HFF-Myc (cell line): ENCODE measurements at regions not wholly inside any gene's neighbourhood (a gene's known extent, or its start where the extent isn't known, plus 50 kb on each side); places are given as distances from the start of the nearest gene placed in this dataset.
"Not testable (repeated sequence)": the region's sequence is repeated elsewhere in the genome, so short reads cannot be mapped to it uniquely, and the experiment has no call there.

Experiments used
- DNase-seq: peaks from one replicate; pipeline ENCODE4 v3.0.0-alpha.2; 2011; ENCODE audit warnings: low read depth; ENCODE audit errors: extremely low read depth
- H3K4me3 ChIP-seq: replicated peaks from 2 replicates; pipeline ENCODE4 v1.5.1; 2011; ENCODE audit warnings: low read depth, mild to moderate bottlenecking, control low read depth, low read length
- CTCF ChIP-seq: IDR thresholded peaks from 2 replicates; pipeline ENCODE4 v1.5.1; 2012; ENCODE audit warnings: mild to moderate bottlenecking, low read depth, low read length, control low read depth; ENCODE audit errors: missing control alignments

GRCh38 chrX:45513042-45513441 lies 312.4 kb upstream of the DIPK2B start:
- DNase-seq, result no peak
- TF ChIP-seq CTCF, result no peak
- H3K4me3 ChIP-seq, result no peak overlapping the region

- no peak for TF ChIP-seq CTCF
- no peak overlapping the region for H3K4me3 ChIP-seq
- no peak for DNase-seq
These were observed 307.8 kb upstream of the DIPK2B start for GRCh38 chrX:45508454-45508853.

GRCh38 chrX:45506149-45506730 lies 305.6 kb upstream of the DIPK2B start:
- no peak for TF ChIP-seq CTCF
- no peak for DNase-seq
- H3K4me3 ChIP-seq, result no peak overlapping the region

DNA sequence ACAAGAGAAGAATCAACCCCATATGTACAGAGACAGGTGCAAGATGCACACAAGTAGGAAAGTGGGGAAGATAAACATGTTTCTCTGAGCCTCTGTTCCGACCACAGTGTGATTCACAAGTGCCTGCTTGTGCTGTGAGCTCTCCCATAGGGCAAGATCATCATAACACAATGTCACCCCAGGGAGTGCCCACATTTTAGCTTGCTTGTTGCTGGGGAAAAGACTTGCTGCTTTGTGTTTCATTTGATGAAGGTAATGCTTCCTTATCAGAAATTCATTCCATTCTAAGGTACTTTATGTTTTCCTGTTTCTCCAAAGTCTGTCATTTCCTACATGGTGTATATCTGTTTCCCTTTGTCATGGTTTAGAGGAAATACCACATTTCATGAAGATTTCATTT lies 304.5 kb upstream of the DIPK2B start:
- H3K4me3 ChIP-seq, result no peak overlapping the region
- TF ChIP-seq CTCF, result no peak
- no peak for DNase-seq

DNA sequence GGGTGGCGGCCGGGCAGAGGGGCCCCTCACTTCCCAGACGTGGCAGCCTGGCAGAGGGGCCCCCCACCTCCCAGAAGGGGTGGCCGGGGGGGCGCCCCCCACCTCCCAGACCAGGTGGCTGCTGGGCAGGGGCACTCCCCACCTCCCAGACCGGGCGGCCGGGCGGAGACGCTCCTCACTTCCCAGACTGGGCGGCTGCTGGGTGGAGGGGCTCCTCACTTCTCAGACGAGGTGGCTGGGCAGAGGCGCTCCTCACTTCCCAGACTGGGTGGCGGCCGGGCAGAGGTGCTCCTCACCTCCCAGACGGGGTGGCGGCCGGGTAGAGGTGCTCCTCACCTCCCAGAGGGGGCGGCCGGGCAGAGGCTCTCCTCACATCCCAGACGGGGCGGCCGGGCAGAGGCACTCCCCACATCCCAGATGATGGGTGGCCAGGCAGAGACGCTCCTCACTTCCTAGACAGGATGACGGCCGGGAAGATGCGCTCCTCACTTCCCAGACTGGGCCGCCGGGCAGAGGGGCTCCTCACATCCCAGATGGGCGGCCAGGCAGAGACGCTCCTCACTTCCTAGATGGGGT lies 303.2 kb upstream of the DIPK2B start:
- DNase-seq, result not testable (repeated sequence)

DNA sequence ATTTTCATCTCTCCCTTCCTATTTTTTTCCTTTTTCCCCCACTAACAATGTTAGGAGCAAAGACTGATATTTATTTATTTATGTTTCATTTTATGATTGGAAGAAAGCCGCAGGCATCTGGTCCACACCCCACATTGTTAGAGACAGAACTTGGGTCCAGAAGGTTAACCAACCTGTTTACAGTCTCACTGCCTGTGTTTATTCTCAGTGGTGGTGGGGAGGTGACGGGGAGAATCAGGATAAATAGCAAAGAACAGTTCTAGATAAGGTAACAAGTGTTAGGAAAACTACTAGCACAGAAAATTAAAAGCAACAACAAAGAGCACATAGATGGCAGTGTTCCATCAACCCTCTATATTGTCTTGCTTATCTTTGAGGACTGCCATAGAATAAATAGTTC lies 301.7 kb upstream of the DIPK2B start:
- no peak for TF ChIP-seq CTCF
- no peak for DNase-seq
- H3K4me3 ChIP-seq, result no peak overlapping the region

More for the DNA sequence above, 303.2 kb upstream of the DIPK2B start:
- not testable (repeated sequence) for H3K4me3 ChIP-seq

DNA sequence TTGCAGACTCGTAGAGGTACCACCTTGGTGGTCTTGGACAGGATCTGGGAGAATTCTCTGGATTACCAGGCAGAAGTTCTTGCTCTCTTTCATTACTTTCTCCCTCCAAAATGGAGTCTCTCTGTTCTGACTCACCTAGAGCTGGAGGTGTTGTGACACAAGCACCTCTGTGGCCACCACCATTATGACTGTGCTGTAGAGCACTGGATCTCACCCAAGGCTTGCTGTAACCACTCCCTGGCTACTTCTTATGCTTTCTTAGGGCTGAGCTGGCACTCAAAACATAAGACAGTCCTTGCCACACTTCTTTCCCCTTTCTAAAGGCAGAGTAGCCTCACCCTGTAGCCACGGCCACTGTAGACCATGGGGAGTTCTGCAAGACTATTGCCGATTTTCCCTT lies 296.6 kb upstream of the DIPK2B start:
- TF ChIP-seq CTCF, result no peak
- H3K4me3 ChIP-seq, result no peak overlapping the region
- DNase-seq, result no peak
